ENCODE measurements at regions not wholly inside any gene's neighbourhood (a gene's known extent, or its start where the extent isn't known, plus 50 kb on each side); places are given as distances from the start of the nearest gene placed in this dataset.

- no peak for TF ChIP-seq CTCF (conservative IDR thresholded peaks at IDR 0.05; ENCODE audit: low read depth, low read length)
- no peak for TF ChIP-seq EZH2 (IDR thresholded peaks at IDR 0.05; ENCODE audit: low read length, unreplicated experiment)
- no peak for TF ChIP-seq EZH2phosphoT487 (IDR thresholded peaks at IDR 0.05; ENCODE audit: borderline replicate concordance, low read length)
Observed at GRCh38 chr3:134707908-134708597, 57.2 kb upstream of the KY start.

Measured in PC-3 (cell line).